ENCODE measurements at regions not wholly inside any gene's neighbourhood (a gene's known extent, or its start where the extent isn't known, plus 50 kb on each side); places are given as distances from the start of the nearest gene placed in this dataset.

DNA sequence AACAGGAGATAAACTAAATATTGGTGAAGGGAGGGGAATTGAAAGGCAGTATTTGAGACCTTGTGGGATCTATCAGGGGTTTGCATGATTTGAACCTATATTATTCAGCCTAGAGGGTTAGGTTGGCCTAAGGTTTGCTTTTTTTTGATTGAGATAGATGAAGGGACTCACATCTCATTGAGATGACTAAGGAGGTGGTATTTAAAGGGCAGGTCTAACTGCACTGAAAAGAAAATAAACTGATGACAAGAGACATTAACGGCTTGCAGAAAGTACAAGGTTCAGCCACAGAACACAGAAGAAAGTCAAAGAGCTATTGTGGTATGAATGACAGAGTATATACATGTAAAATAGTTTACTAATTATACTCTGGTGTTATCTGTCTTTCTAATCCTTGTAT lies 412.7 kb downstream of the CDH10 start:
- Histone ChIP-seq H3K27me3 (ENCODE audit: control insufficient read depth in 3 of 3, insufficient read depth in 3 of 3, low read length in 2 of 3) (no peaks in the 10 kb centered on the region), H3K4me3 (no peak overlapping the region), H3K4me1 (ENCODE audit: control insufficient read depth in 5 of 5, insufficient read depth in 5 of 5, low read length in 5 of 5) (no peaks in the 10 kb centered on the region), H3K27ac (ENCODE audit: low read depth in 1 of 2, low read length in 1 of 2) (no peak overlapping the region), H3K9me3 (ENCODE audit: control insufficient read depth in 4 of 4, insufficient read depth in 3 of 4, low read length in 3 of 4) (no peaks in the 10 kb centered on the region), H3K36me3 (ENCODE audit: control insufficient read depth in 4 of 4, insufficient read depth in 4 of 4, low read length in 4 of 4) (no peaks in the 10 kb centered on the region), H3K9ac (ENCODE audit: insufficient read depth in 1 of 2, low read length in 2 of 2) (no peak overlapping the region)
- DNase-seq (no peak), ATAC-seq (ENCODE audit: insufficient read depth, low FRiP score) (no peak)
- TF ChIP-seq, protein P1, sequence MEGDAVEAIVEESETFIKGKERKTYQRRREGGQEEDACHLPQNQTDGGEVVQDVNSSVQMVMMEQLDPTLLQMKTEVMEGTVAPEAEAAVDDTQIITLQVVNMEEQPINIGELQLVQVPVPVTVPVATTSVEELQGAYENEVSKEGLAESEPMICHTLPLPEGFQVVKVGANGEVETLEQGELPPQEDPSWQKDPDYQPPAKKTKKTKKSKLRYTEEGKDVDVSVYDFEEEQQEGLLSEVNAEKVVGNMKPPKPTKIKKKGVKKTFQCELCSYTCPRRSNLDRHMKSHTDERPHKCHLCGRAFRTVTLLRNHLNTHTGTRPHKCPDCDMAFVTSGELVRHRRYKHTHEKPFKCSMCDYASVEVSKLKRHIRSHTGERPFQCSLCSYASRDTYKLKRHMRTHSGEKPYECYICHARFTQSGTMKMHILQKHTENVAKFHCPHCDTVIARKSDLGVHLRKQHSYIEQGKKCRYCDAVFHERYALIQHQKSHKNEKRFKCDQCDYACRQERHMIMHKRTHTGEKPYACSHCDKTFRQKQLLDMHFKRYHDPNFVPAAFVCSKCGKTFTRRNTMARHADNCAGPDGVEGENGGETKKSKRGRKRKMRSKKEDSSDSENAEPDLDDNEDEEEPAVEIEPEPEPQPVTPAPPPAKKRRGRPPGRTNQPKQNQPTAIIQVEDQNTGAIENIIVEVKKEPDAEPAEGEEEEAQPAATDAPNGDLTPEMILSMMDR (IDR thresholded peaks at IDR 0.05; ENCODE audit: control extremely low read depth, extremely low read depth), result no peak
- 60 to 68% methylated on average over 1 of the region's 1 CpG for WGBS, 2 donors

DNA sequence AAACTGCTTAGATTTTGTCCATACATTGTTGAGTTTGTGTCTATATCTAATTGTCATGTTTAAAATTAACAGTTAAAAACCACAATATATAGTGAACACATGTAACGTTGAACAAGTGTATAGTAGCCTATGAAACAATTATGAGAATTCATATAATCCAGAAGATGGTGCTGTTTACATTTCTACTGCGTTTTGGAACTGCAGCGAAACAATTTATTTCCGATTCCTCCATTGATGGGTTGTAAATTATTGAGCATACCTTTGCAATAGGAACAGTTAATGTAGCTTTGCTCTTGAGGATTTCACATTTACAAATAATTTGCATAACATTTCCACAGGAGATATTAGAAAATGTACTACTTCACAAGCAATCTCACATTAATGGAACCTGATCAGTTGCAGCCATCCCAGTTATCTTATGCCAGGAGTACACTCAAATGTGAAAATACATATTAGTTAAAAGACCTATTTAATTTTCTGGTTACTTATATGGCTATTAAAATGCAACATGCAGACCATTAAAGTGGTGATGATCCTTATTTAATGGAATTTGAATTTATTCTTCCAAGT lies 411.8 kb downstream of the CDH10 start:
- TF ChIP-seq, protein P1 (IDR thresholded peaks at IDR 0.05; ENCODE audit: control extremely low read depth, extremely low read depth), result no peak
- no peaks in the 10 kb centered on the region for H3K36me3 ChIP-seq (ENCODE audit: control insufficient read depth in 4 of 4, insufficient read depth in 4 of 4, low read length in 4 of 4)
- no peaks in the 10 kb centered on the region for H3K4me1 ChIP-seq (ENCODE audit: control insufficient read depth in 5 of 5, insufficient read depth in 5 of 5, low read length in 5 of 5)
- H3K27me3 ChIP-seq (ENCODE audit: control insufficient read depth in 3 of 3, insufficient read depth in 3 of 3, low read length in 2 of 3), result no peaks in the 10 kb centered on the region
- WGBS, 2 donors, result 44 to 59% methylated on average over 4 of the region's 4 CpGs
- peak in 1 of 3 donors; percentile 6 for DNase-seq
- no peak overlapping the region for H3K9ac ChIP-seq (ENCODE audit: insufficient read depth in 1 of 2, low read length in 2 of 2)
- ATAC-seq (ENCODE audit: insufficient read depth, low FRiP score), result no peak
- no peak overlapping the region for H3K4me3 ChIP-seq
- no peaks in the 10 kb centered on the region for H3K9me3 ChIP-seq (ENCODE audit: control insufficient read depth in 4 of 4, insufficient read depth in 3 of 4, low read length in 3 of 4)
- no peak overlapping the region for H3K27ac ChIP-seq (ENCODE audit: low read depth in 1 of 2, low read length in 1 of 2)

DNA sequence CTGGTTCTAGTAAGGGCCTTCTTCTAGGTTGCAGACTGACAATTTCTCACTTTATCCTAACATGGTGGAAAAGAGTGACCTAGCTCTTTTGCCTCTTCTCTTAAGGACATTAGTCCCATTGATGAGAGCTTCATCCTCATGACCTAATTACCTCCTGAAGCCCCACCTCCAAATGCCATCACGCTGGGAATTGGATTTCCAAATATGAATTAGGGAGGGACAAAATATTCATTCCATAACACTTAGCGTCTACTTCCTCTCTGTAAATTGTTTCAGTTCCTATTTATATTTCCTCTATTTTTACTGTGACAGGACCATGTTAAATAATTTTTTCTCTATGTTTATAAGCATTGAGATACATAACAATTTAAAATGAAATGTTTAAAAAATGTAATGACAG lies 408.8 kb downstream of the CDH10 start:
- Histone ChIP-seq H3K9ac (ENCODE audit: insufficient read depth in 1 of 2, low read length in 2 of 2) (no peak overlapping the region), H3K27me3 (ENCODE audit: control insufficient read depth in 3 of 3, insufficient read depth in 3 of 3, low read length in 2 of 3) (no peaks in the 10 kb centered on the region), H3K4me3 (no peak overlapping the region), H3K9me3 (ENCODE audit: control insufficient read depth in 4 of 4, insufficient read depth in 3 of 4, low read length in 3 of 4) (no peaks in the 10 kb centered on the region), H3K4me1 (ENCODE audit: control insufficient read depth in 5 of 5, insufficient read depth in 5 of 5, low read length in 5 of 5) (no peaks in the 10 kb centered on the region), H3K27ac (ENCODE audit: low read depth in 1 of 2, low read length in 1 of 2) (no peak overlapping the region), H3K36me3 (ENCODE audit: control insufficient read depth in 4 of 4, insufficient read depth in 4 of 4, low read length in 4 of 4) (no peaks in the 10 kb centered on the region)
- TF ChIP-seq, protein P1 (IDR thresholded peaks at IDR 0.05; ENCODE audit: control extremely low read depth, extremely low read depth), result no peak
- 26 to 38% methylated on average over 2 of the region's 2 CpGs for WGBS, 2 donors
- no peak for ATAC-seq (ENCODE audit: insufficient read depth, low FRiP score)
- no peak for DNase-seq

DNA sequence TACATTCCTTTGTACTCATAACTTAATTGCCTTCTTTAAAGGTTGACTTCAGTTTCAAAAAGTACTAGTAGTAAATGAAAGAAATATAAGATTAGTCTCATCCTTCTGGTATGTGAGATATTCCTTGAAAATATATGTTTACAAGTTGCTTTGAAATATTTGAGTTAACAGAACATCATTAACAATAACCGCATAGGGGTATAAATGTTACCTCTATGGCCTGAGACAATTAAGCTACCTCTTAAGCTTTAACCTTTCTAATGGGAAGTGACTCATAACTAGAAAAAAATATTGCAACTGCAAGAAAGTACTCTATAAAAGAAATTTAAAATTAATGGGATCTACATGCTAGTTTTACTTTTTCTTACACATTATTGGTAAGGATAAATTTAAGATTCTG lies 399.0 kb downstream of the CDH10 start:
- TF ChIP-seq, protein P1 (IDR thresholded peaks at IDR 0.05; ENCODE audit: control extremely low read depth, extremely low read depth), result no peak
- no peaks in the 10 kb centered on the region for H3K4me1 ChIP-seq (ENCODE audit: control insufficient read depth in 5 of 5, insufficient read depth in 5 of 5, low read length in 5 of 5)
- H3K27me3 ChIP-seq (ENCODE audit: control insufficient read depth in 3 of 3, insufficient read depth in 3 of 3, low read length in 2 of 3), result no peaks in the 10 kb centered on the region
- no peak overlapping the region for H3K4me3 ChIP-seq
- H3K9me3 ChIP-seq (ENCODE audit: control insufficient read depth in 4 of 4, insufficient read depth in 3 of 4, low read length in 3 of 4), result no peaks in the 10 kb centered on the region
- DNase-seq, result no peak
- 90 to 94% methylated on average over 1 of the region's 1 CpG for WGBS, 2 donors
- no peak overlapping the region for H3K27ac ChIP-seq (ENCODE audit: low read depth in 1 of 2, low read length in 1 of 2)
- ATAC-seq (ENCODE audit: insufficient read depth, low FRiP score), result no peak
- no peak overlapping the region for H3K9ac ChIP-seq (ENCODE audit: insufficient read depth in 1 of 2, low read length in 2 of 2)
- H3K36me3 ChIP-seq (ENCODE audit: control insufficient read depth in 4 of 4, insufficient read depth in 4 of 4, low read length in 4 of 4), result no peaks in the 10 kb centered on the region
